ENCODE measurements at regions not wholly inside any gene's neighbourhood (a gene's known extent, or its start where the extent isn't known, plus 50 kb on each side); places are given as distances from the start of the nearest gene placed in this dataset.

- H3K79me2 ChIP-seq (replicated peaks; ENCODE audit: insufficient read depth, low read length): no peaks in the 10 kb centered on the region
- no peaks in the 10 kb centered on the region for H4K20me1 ChIP-seq (ENCODE audit: insufficient read depth)
- no peaks in the 10 kb centered on the region for H3F3A ChIP-seq (ENCODE audit: insufficient read depth, low read length, poor library complexity, severe bottlenecking)
- H3K9me3 ChIP-seq (ENCODE audit: low read length): no peaks in the 10 kb centered on the region
- no peak overlapping the region for H2AFZ ChIP-seq (ENCODE audit: low read depth, low read length)
- no peak overlapping the region for H3K27ac ChIP-seq (ENCODE audit: low read length)
- TF ChIP-seq REST (IDR thresholded peaks at IDR 0.05; ENCODE audit: borderline replicate concordance): no peak
- TF ChIP-seq TAF1 (IDR thresholded peaks at IDR 0.05; ENCODE audit: low read depth): no peak
- no peak for TF ChIP-seq EP300 (conservative IDR thresholded peaks at IDR 0.05; ENCODE audit: poor library complexity, severe bottlenecking)
- no peak for TF ChIP-seq MXI1 (conservative IDR thresholded peaks at IDR 0.05; ENCODE audit: poor library complexity, severe bottlenecking)
- H3K9me2 ChIP-seq (ENCODE audit: insufficient read depth, low read length): no peaks in the 10 kb centered on the region
- H3K4me2 ChIP-seq (ENCODE audit: low read length): no peak overlapping the region
- H3K4me3 ChIP-seq (ENCODE audit: low read length): no peak overlapping the region
- H3K36me3 ChIP-seq (ENCODE audit: insufficient read depth, low read length): no peaks in the 10 kb centered on the region
- no peaks in the 10 kb centered on the region for H3K27me3 ChIP-seq (ENCODE audit: insufficient read depth, low read depth, low read length)
- no peak overlapping the region for H3K9ac ChIP-seq (ENCODE audit: low read length)
These were observed 1262.3 kb downstream of the GRIK2 start for GRCh38 chr6:102655823-102656222.

DNA sequence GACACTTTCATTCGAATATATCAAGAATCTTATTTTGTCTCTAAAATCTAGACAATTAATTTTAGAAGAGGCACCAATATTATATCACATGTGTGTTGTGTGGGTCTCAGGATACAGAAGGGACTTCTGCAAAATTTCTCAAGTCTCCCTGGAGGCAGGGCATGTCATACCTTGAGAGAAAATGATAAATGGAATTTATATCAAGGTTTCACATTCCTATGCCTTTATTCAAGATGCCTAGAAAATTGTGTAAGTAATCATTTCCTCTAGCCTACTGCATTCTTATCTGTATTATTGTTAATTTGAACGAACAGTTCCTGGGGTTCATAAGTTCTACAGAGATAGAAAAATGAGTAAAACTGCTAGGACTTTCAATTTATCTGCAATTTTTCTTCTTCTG lies 1247.9 kb downstream of the GRIK2 start:
- Histone ChIP-seq H3K9ac (ENCODE audit: low read length) (no peak overlapping the region), H3K27ac (ENCODE audit: low read length) (no peak overlapping the region), H3K79me2 (replicated peaks; ENCODE audit: insufficient read depth, low read length) (no peaks in the 10 kb centered on the region), H3F3A (ENCODE audit: insufficient read depth, low read length, poor library complexity, severe bottlenecking) (no peaks in the 10 kb centered on the region), H3K9me3 (ENCODE audit: low read length) (no peaks in the 10 kb centered on the region), H2AFZ (ENCODE audit: low read depth, low read length) (no peak overlapping the region), H3K36me3 (ENCODE audit: insufficient read depth, low read length) (no peaks in the 10 kb centered on the region), H3K9me2 (ENCODE audit: insufficient read depth, low read length) (no peaks in the 10 kb centered on the region), H3K4me2 (ENCODE audit: low read length) (no peak overlapping the region), H4K20me1 (ENCODE audit: insufficient read depth) (no peaks in the 10 kb centered on the region), H3K4me3 (ENCODE audit: low read length) (no peak overlapping the region), H3K27me3 (ENCODE audit: insufficient read depth, low read depth, low read length) (no peaks in the 10 kb centered on the region)
- TF ChIP-seq SMC3 (conservative IDR thresholded peaks at IDR 0.05; ENCODE audit: poor library complexity): no peak
- TF ChIP-seq REST (IDR thresholded peaks at IDR 0.05; ENCODE audit: borderline replicate concordance): no peak
- TF ChIP-seq TAF1 (IDR thresholded peaks at IDR 0.05; ENCODE audit: low read depth): no peak
- TF ChIP-seq, protein P1, sequence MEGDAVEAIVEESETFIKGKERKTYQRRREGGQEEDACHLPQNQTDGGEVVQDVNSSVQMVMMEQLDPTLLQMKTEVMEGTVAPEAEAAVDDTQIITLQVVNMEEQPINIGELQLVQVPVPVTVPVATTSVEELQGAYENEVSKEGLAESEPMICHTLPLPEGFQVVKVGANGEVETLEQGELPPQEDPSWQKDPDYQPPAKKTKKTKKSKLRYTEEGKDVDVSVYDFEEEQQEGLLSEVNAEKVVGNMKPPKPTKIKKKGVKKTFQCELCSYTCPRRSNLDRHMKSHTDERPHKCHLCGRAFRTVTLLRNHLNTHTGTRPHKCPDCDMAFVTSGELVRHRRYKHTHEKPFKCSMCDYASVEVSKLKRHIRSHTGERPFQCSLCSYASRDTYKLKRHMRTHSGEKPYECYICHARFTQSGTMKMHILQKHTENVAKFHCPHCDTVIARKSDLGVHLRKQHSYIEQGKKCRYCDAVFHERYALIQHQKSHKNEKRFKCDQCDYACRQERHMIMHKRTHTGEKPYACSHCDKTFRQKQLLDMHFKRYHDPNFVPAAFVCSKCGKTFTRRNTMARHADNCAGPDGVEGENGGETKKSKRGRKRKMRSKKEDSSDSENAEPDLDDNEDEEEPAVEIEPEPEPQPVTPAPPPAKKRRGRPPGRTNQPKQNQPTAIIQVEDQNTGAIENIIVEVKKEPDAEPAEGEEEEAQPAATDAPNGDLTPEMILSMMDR (IDR thresholded peaks at IDR 0.05; ENCODE audit: poor library complexity, severe bottlenecking): no peak
- no peak for TF ChIP-seq EZH2 (IDR thresholded peaks at IDR 0.05; ENCODE audit: borderline replicate concordance, insufficient read depth, low read length, poor library complexity, severe bottlenecking)
- TF ChIP-seq RAD21 (conservative IDR thresholded peaks at IDR 0.05): no peak
- TF ChIP-seq POLR2AphosphoS5 (IDR thresholded peaks at IDR 0.05): no peak
- TF ChIP-seq MXI1 (conservative IDR thresholded peaks at IDR 0.05; ENCODE audit: poor library complexity, severe bottlenecking): no peak
- TF ChIP-seq EP300 (conservative IDR thresholded peaks at IDR 0.05; ENCODE audit: poor library complexity, severe bottlenecking): no peak
